ENCODE measurements at regions not wholly inside any gene's neighbourhood (a gene's known extent, or its start where the extent isn't known, plus 50 kb on each side); places are given as distances from the start of the nearest gene placed in this dataset.

- TF ChIP-seq BCLAF1 (IDR thresholded peaks at IDR 0.05; ENCODE audit: borderline replicate concordance in 1 of 2, control insufficient read depth in 1 of 2, low read depth in 2 of 2, low read length in 1 of 2) = no peak
- no peak for TF ChIP-seq NONO (IDR thresholded peaks at IDR 0.05; ENCODE audit: low read depth in 2 of 2, low read length in 1 of 2)
- TF ChIP-seq ZNF717 (CRISPR knock-in tag; IDR thresholded peaks at IDR 0.05) = no peak
- no peak for TF ChIP-seq ILF3 (IDR thresholded peaks at IDR 0.05; ENCODE audit: borderline replicate concordance)
- TF ChIP-seq ZNF143 (CRISPR knock-in tag; IDR thresholded peaks at IDR 0.05) = no peak
- no peak for TF ChIP-seq ZFP36 (IDR thresholded peaks at IDR 0.05; ENCODE audit: low read depth, low read length, partially characterized antibody)
- no peak for TF ChIP-seq ZNF740 (CRISPR knock-in tag; IDR thresholded peaks at IDR 0.05)
- TF ChIP-seq ZNF740 (tag; IDR thresholded peaks at IDR 0.05) = no peak
- no peak for TF ChIP-seq CAMTA2 (CRISPR knock-in tag; conservative IDR thresholded peaks at IDR 0.05)
Observed at GRCh38 chr20:24407151-24407550, 62.3 kb upstream of the SYNDIG1 start (continued).

All from K562 (cell line).